HG03159 (cell line): ENCODE measurements at regions not wholly inside any gene's neighbourhood (a gene's known extent, or its start where the extent isn't known, plus 50 kb on each side); places are given as distances from the start of the nearest gene placed in this dataset.

ENCODE experiments used
- ATAC-seq: cut with Tn5 transposase; IDR thresholded peaks from one replicate; pipeline ENCODE4 v1.9.1; 2021; ENCODE audit warnings: mild to moderate bottlenecking, moderate library complexity; ENCODE audit not compliant: unreplicated experiment

DNA sequence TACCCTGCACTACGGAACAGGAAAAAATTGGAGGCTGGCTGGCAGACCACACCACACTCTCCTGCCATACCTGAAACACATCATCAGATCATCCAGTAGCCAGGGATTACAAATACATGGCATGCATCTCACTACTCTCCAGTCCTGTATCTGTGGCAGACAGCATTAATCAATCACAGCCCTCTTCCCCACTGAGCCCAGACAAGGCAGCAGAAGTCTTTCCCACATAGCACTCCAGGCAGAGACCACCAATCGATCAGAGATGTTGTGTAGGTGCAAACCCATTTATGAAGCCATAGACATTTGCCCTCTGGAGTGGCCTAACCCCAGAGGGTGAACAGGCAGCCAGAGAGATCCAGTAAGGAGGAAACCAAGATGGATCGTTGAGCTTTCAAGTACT is 410.9 kb upstream of the PROK2 start:
- no peak for ATAC-seq

DNA sequence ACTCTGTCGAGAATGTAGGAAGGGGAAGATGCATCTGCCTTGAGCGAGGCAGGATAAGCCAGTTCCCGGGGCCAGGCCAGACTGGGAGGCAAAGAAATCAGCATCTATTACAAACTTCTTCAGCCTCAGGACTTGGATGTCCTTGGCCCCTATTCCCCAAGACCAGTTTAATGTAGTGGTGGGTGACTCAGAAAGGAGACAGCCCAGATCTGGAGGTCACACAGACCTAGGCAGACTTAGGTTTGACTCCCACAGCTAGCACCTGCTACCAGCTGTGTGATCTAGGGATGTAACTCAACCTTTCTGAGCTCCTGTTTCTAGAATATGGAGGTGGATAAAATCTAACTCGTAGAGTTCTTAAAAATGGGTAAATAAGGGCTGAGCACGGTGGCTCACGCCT is 409.5 kb upstream of the PROK2 start:
- no peak for ATAC-seq

DNA sequence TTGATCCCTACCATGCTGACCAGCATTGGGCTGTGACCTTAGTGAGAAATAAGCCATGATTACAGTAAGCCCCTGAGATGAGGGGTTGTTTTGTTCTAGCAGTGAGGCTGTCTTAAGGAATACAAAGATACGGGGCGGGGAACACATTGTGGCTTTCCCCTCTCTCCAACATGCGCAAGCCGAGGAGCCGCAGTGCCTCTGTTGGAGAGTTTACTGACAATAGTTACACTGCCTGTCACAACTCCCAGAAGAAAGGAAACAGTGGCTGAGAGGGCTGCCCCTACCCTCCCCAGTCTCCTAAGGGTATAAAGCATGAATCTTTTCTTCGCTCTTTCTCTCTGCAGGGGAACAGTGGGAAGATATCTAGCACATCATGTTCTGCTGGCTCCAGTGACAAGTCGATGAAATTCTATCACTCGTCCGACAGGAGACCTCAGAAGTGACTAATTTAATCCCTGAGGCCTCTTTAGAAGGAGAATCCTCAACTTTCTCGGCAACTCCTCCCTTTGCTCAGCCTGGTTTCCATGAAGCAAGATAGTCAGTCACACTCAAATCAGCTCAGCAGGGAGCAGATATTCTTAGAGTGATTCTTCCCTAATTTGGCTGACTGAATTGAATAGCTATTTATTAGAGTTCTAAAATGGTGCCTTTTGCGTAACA is 409.0 kb upstream of the PROK2 start:
- ATAC-seq, result no peak

DNA sequence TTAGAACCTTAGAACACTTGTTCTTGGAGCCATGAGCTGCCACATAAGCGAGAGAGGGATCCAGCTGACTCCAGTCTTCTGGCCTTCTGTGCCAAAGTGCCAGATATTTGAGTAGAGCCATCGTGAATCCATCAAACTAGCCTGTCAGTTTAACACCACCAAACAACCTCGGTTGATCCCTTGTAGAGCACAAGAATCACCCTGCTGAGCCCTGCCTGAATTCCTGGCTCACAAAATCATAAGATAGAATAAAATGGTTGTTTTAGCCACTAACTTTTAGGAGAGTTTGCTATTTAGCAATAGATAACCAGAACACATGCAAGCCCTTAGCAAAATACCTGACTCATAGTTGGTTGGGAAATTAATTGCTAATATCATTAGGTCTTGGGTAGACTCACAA is 407.6 kb upstream of the PROK2 start:
- ATAC-seq, result no peak

DNA sequence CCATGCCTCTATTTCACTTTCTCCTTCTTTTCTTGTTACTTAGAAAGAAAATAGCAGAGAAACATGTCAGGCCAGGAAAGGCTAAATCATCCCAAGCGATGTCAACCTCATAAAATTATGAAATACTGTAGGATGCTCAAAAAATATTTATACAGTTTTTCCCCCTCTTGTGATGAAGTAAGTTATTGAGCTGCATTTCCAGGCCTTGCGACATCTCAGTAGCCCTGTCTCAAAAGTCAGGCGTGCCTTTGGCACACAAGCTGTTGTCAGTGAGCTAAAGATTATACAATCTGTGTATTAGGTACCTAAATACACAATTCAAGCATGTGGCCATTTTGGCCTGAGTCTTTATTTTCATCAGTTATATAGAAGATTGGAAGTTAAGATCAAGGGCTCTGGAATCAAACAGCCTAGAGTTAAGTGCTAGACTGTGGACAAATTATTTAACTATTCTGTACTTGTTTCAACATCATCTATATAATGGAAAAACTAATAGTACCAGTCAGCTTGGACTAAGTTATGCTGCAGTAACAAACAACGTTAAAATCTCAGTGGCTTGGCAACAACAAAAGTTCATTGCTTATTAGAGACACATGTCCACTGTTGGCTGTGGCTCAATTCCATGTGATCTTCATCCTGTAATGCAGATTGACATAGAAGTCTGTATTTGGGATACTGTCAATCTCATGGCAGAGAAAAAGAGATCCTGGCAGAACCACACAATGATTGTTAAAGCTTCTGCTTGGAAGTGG is 406.4 kb upstream of the PROK2 start:
- no peak for ATAC-seq

DNA sequence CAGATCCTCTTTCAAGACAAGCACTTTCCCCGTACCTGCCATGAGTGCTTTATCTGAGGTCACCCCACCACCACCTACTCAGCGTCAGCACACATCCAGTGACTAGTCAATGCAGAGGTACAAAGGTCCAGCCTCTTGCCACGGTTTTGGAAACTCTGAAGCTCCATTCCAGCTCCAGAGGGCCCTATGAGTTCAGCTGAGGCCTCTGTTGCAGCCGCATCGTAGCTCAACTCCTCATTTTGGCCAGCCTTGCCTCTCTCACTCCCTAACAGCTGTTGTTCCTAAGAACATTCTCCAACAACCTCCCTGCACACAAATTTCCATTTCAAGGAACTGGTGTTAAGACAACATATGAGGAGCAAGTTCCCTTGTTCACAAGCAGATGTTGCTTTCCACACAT is 405.1 kb upstream of the PROK2 start:
- no peak for ATAC-seq

GRCh38 chr3:72189339-72189738 is 404.4 kb upstream of the PROK2 start:
- no peak for ATAC-seq

- ATAC-seq, result no peak
Observed at GRCh38 chr3:72188536-72188935, 403.6 kb upstream of the PROK2 start.

DNA sequence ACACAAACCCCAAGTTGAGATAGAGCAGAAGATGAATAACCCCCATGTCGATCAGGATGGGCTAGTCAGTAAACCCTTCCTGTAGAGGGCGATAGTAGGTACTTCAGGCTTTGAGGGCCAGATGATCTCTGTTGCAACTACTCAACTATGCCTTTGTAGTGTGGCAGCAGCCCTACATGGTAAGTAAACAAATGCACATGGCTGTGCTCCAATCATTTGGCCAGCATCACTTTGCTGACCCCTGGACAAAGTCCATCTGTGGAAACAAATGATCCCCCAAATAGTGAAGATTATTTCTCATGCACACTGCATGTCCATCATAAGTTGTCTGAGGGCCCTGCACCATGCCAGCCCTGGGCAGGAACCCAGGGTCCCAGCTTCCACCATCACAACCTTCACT is 402.2 kb upstream of the PROK2 start:
- no peak for ATAC-seq

DNA sequence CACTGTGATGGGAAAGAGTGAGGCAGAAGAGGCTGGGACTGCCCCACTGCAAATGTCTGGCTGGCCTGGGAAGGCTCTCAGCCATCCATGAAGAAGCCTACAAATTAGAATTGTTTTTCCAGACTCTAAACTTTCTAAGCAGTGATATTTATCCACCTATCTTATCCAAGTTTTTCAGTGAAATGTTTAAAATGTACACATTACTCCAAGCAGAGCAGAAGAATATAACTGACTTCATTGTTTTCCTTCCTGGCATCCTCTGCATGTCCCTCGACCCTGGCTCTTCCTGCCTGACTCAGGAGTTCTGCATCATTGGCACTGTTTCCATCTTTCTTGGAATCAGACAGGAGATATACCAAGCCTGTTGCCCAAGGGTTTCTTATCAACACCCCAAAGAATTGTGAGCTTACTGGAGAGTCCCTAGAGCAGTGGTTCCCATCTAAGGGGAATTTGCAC is 401.5 kb upstream of the PROK2 start:
- no peak for ATAC-seq

GRCh38 chr3:72185549-72186399 is 400.8 kb upstream of the PROK2 start:
- ATAC-seq, result no peak

GRCh38 chr3:72183489-72183888 is 398.5 kb upstream of the PROK2 start:
- ATAC-seq, result no peak

GRCh38 chr3:72182206-72182605 is 397.3 kb upstream of the PROK2 start:
- ATAC-seq, result no peak

- ATAC-seq, result no peak
Observed at GRCh38 chr3:72181251-72181650, 396.3 kb upstream of the PROK2 start.

DNA sequence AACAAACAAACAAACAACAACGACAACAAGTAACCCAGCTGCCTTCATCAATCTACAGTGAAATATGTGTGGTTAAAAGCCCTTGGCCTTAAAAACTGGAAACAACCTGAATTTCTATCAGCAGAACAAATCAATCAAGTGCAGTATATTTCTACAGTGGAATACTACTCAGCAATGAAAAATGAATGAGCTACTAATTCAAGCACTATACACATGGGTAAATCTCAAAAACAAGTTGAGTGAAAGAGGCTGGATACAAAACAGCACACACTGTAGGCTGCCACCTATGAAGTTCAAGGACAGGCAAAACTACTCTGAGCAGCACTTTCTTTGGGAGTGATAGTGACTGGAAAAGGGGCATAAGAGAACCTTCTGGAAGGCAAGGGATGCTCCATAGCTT is 395.5 kb upstream of the PROK2 start:
- ATAC-seq, result no peak

DNA sequence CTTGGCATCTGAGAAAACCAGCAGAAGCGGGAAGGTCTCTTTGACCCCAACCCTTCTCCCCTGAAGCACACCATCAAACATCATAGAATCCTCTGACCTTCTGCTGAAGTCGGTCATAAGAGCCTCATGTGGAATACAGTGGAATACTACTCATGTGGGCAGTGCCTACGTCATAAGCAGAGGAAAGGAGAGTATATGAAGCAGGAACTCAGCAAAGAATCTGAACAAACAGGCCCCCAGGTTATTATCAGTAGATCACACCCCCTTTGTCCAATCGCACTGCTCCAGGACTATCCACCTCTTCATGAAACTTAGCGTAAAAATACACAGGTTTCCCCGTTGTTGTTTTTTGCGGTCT is 394.1 kb upstream of the PROK2 start:
- ATAC-seq, result no peak

- ATAC-seq, result no peak
Observed at GRCh38 chr3:72178463-72179106, 393.6 kb upstream of the PROK2 start.

DNA sequence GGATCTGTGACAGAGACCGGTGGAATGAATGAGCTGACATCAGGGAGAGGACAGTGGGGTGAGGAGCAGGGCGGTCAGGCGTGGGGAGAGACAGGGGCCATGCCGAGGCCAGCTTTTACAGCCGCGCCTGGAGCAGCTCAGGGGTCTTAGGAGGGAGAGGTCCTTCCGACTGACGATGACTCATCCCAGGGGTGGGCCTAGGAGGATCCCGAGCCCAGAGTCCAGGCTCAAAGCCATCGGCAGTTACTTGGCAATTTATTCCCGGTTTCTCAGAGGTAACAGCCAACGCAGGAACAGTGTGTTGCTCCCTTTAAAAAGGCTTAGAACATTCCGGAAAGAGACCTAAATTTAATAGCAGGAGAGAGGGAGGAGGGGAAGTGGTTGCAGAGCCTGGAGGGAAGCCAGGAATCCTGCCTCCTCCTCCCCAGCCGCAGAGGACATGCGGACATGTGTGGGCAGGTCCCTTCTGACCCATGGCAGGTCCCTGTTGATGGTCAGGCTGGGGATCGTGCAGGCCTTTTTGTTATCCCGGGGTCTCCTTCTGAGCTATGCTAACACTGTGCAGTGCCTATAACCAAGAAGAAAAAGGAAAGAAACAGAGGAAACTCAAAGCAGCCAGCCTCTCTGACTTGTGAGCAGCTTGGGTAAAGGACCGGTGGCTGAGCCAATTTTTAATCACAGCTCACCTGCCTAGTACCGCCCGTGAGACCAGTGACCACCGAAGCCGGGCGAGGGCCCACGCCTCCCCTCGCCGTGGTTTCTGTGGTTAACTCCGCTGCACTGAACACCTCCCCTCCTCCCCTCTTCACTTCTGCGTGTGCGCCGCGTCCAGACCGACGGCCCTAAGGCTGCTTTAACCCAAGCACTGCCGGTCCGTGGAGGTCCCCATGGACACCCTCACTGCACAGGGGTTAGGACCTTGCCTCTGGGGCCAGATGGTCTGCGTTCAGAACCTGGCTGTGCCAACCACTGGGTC is 392.4 kb upstream of the PROK2 start:
- ATAC-seq, result peak; percentile 8

DNA sequence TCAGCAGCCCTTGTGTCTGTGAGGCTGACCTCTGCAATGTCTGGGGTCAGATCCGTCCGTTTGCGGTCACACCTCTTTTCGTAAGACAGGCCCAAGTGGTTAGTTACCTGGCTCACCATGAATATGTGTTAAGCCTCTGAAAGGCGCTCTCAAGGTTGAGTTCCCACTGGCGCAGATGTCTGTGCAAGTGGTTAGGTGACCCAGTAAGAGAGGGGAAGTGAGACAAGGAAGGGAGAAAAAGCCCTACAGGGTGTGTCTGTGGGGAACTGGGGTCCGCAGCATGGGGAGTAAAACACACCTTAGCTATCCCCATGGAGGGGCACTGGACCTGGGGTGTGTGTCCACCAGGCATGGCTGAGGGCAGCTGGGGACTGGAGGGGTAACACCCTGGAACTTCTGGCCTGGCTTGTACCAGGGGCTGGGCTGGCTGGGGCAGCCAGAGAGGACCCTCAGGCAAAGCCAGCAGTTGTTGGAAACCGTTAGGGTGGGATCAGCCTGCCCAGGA is 391.6 kb upstream of the PROK2 start:
- peak; percentile 89 for ATAC-seq

DNA sequence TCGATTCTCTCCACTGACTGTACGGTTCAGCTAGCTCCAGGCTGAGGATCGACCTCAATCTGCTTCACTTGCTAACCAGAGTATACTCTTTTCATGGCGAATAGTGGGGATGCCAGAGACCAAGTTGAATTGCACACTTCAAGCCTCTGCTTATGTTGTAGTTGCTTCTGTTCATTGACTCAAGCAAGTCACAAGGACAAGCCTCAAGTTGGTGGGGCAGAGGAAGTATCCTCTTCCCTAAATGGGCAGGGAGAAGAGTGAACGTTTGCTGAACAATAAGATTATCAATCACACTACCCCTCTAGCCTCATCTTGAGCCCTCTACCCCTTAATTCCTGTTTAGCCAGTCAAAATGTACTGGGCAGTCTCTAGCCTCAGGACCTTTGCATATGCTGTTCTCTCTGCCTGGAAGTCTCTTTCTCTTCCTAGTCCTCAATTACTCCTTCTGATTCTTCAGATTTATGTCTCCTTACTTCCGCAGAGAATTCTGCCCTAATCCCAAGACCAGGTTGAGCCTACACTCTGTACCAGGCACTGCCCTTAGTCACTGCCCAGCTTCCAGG is 390.4 kb upstream of the PROK2 start:
- no peak for ATAC-seq
